Amniotic stem cell (primary cell): ENCODE measurements at regions not wholly inside any gene's neighbourhood (a gene's known extent, or its start where the extent isn't known, plus 50 kb on each side); places are given as distances from the start of the nearest gene placed in this dataset.

Source experiments
- DNase-seq: peaks from one replicate; lab custom pipeline; 2025; lab: John Stamatoyannopoulos, UW

- no peak for DNase-seq
Observed at GRCh38 chr7:120164-120991, 72.0 kb upstream of the FAM20C start.

- no peak for DNase-seq
Observed at GRCh38 chr7:121002-121785, 71.2 kb upstream of the FAM20C start.

- no peak for DNase-seq
Observed at GRCh38 chr7:123237-123636, 69.1 kb upstream of the FAM20C start.

GRCh38 chr7:124130-124949, 68.0 kb upstream of the FAM20C start:
- no peak for DNase-seq

GRCh38 chr7:125061-125475, 67.3 kb upstream of the FAM20C start:
- DNase-seq = no peak

- no peak for DNase-seq
Observed at GRCh38 chr7:125661-126060, 66.7 kb upstream of the FAM20C start.

GRCh38 chr7:126368-126767, 66.0 kb upstream of the FAM20C start:
- no peak for DNase-seq

GRCh38 chr7:127064-127598, 65.2 kb upstream of the FAM20C start:
- no peak for DNase-seq

GRCh38 chr7:128171-129080, 63.9 kb upstream of the FAM20C start:
- no peak for DNase-seq

GRCh38 chr7:129366-130221, 62.8 kb upstream of the FAM20C start:
- no peak for DNase-seq

GRCh38 chr7:130222-130572, 62.2 kb upstream of the FAM20C start:
- DNase-seq = no peak

- no peak for DNase-seq
Observed at GRCh38 chr7:130875-131780, 61.2 kb upstream of the FAM20C start.

- no peak for DNase-seq
Observed at GRCh38 chr7:131781-132482, 60.4 kb upstream of the FAM20C start.

GRCh38 chr7:132899-133298, 59.5 kb upstream of the FAM20C start:
- DNase-seq = no peak

GRCh38 chr7:133470-133869, 58.9 kb upstream of the FAM20C start:
- DNase-seq = no peak

GRCh38 chr7:134029-134428, 58.3 kb upstream of the FAM20C start:
- no peak for DNase-seq

GRCh38 chr7:134561-135256, 57.7 kb upstream of the FAM20C start:
- no peak for DNase-seq

- DNase-seq = no peak
Observed at GRCh38 chr7:135257-135653, 57.1 kb upstream of the FAM20C start.
